SK-N-SH treated with all-trans-retinoic acid at 6 μM for 48 hours (cell line): ENCODE measurements at regions not wholly inside any gene's neighbourhood (a gene's known extent, or its start where the extent isn't known, plus 50 kb on each side); places are given as distances from the start of the nearest gene placed in this dataset.

Source experiments
- ATAC-seq: fragments of 200-7000 bp; cut with Tn5 transposase; 3 replicates; pipeline ENCODE4 v1.9.1; 2020; ENCODE audit warnings: mild to moderate bottlenecking, moderate library complexity
- BACH2 ChIP-seq: fragments of 250-450 bp; sonication (Bioruptor Pico); IDR thresholded peaks from 2 replicates; pipeline ENCODE4 v1.9.0; 2021; ENCODE audit warnings: mild to moderate bottlenecking, borderline replicate concordance
- CSDC2 ChIP-seq: fragments of 250-450 bp; sonication (Bioruptor Pico); IDR thresholded peaks from 2 replicates; pipeline ENCODE4 v1.5.0; 2020; ENCODE audit warnings: mild to moderate bottlenecking, moderate library complexity
- ESRRG ChIP-seq: fragments of 250-450 bp; sonication (Bioruptor Pico); IDR thresholded peaks from 2 replicates; pipeline ENCODE4 v1.6.1; 2021; ENCODE audit warnings: mild to moderate bottlenecking
- GLIS3 ChIP-seq: fragments of 250-450 bp; sonication (Bioruptor Pico); IDR thresholded peaks from 2 replicates; pipeline ENCODE4 v1.5.0; 2020; ENCODE audit warnings: mild to moderate bottlenecking, moderate library complexity
- ISL1 ChIP-seq: fragments of 250-450 bp; sonication (Bioruptor Pico); IDR thresholded peaks from 2 replicates; pipeline ENCODE4 v2.1.2; 2022; ENCODE audit warnings: mild to moderate bottlenecking, moderate library complexity
- OSR1 ChIP-seq: fragments of 250-450 bp; sonication (Bioruptor Pico); IDR thresholded peaks from 2 replicates; pipeline ENCODE4 v1.8.0; 2022; ENCODE audit warnings: moderate library complexity, mild to moderate bottlenecking, inconsistent platforms
- PPARA ChIP-seq: fragments of 250-450 bp; sonication (Bioruptor Pico); IDR thresholded peaks from 2 replicates; pipeline ENCODE4 v1.5.0; 2020; ENCODE audit warnings: mild to moderate bottlenecking, borderline replicate concordance
- RARB ChIP-seq: fragments of 250-450 bp; sonication (Bioruptor Pico); IDR thresholded peaks from 2 replicates; pipeline ENCODE4 v1.8.0; 2021; ENCODE audit warnings: mild to moderate bottlenecking, moderate library complexity
- SNAI2 ChIP-seq: fragments of 250-450 bp; sonication (Bioruptor Pico); IDR thresholded peaks from 2 replicates; pipeline ENCODE4 v1.5.0; 2020; ENCODE audit warnings: mild to moderate bottlenecking, moderate library complexity
- TCF4 ChIP-seq: fragments of 250-450 bp; sonication (Bioruptor Pico); IDR thresholded peaks from 2 replicates; pipeline ENCODE4 v1.8.0; 2021; ENCODE audit warnings: mild to moderate bottlenecking, moderate library complexity, borderline replicate concordance
- TOX ChIP-seq: fragments of 250-450 bp; sonication (Bioruptor Pico); IDR thresholded peaks from 2 replicates; pipeline ENCODE4 v1.8.0; 2021; ENCODE audit warnings: mild to moderate bottlenecking, moderate library complexity, borderline replicate concordance
- ZC3H10 ChIP-seq: fragments of 250-450 bp; sonication (Bioruptor Pico); IDR thresholded peaks from 2 replicates; pipeline ENCODE4 v1.5.1; 2021; ENCODE audit warnings: mild to moderate bottlenecking, moderate library complexity
- ZNF565 ChIP-seq: fragments of 450-650 bp; formaldehyde crosslinking; conservative IDR thresholded peaks from 2 replicates; pipeline ENCODE4 v1.5.0; 2020; ENCODE audit warnings: low read depth, mild to moderate bottlenecking, moderate library complexity
- ZNF8 ChIP-seq: fragments of 450-650 bp; formaldehyde crosslinking; IDR thresholded peaks from 2 replicates; pipeline ENCODE4 v1.5.0; 2020; ENCODE audit warnings: mild to moderate bottlenecking, moderate library complexity
- TF ChIP-seq, protein P1 (sequence below): fragments of 250-450 bp; sonication (Bioruptor Pico); IDR thresholded peaks from 2 replicates; pipeline ENCODE4 v1.8.0; 2021; ENCODE audit warnings: low read depth, mild to moderate bottlenecking, moderate library complexity, borderline replicate concordance
- TF ChIP-seq, protein P2 (sequence below): fragments of 250-450 bp; sonication (Bioruptor Pico); IDR thresholded peaks from 2 replicates; pipeline ENCODE4 v1.5.1; 2021; ENCODE audit warnings: mild to moderate bottlenecking, moderate library complexity
- TF ChIP-seq, protein P3 (sequence below): fragments of 250-450 bp; sonication (Bioruptor Pico); IDR thresholded peaks from 2 replicates; pipeline ENCODE4 v1.5.0; 2020; ENCODE audit warnings: mild to moderate bottlenecking, moderate library complexity
- TF ChIP-seq, protein P4 (sequence below): fragments of 250-450 bp; sonication (Bioruptor Pico); IDR thresholded peaks from 2 replicates; pipeline ENCODE4 v1.8.0; 2020; ENCODE audit warnings: mild to moderate bottlenecking, moderate library complexity, borderline replicate concordance
- TF ChIP-seq, protein P5 (sequence below): fragments of 250-450 bp; sonication (Bioruptor Pico); IDR thresholded peaks from 2 replicates; pipeline ENCODE4 v1.5.1; 2020; ENCODE audit warnings: low read depth, mild to moderate bottlenecking, moderate library complexity

DNA sequence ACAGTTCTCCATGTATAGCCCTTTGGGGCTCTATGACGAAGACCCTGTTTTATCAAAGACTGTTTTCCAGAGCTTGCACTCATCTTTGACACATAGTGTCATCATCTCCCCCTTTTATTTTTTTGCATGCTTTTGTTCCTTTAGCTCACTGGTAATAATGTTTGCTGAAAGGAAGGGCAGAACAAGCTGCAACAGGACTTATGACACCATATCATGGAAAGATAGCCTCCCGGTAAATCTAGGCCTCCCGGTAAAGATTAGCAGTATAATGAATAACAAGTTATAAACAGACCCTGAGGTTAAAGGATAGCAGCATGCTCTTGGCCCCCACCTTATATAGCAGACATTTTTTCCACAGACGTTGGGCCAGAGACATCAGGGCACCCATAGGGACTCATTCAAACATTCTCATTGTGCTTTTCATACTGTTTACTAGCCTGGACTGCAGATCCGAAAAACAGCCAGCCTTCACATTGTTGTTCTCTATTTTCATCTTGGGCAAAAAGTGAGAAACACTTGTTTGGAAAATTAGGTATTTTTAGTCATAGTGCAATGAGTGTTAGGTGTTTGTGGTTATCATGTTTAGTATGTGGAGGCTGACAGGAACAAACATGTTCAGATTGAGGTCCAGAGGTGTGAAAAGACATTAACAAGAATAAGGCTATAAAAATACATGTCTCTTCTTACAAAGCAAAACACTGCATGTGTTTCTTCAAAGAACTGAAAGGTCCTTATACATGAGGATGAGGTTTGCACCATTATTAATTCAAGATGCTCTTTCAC is 136.9 kb upstream of the SPRY2 start (continued):
- TF ChIP-seq, protein P1, sequence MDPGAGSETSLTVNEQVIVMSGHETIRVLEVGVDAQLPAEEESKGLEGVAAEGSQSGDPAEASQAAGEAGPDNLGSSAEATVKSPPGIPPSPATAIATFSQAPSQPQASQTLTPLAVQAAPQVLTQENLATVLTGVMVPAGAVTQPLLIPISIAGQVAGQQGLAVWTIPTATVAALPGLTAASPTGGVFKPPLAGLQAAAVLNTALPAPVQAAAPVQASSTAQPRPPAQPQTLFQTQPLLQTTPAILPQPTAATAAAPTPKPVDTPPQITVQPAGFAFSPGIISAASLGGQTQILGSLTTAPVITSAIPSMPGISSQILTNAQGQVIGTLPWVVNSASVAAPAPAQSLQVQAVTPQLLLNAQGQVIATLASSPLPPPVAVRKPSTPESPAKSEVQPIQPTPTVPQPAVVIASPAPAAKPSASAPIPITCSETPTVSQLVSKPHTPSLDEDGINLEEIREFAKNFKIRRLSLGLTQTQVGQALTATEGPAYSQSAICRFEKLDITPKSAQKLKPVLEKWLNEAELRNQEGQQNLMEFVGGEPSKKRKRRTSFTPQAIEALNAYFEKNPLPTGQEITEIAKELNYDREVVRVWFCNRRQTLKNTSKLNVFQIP (CRISPR knock-in tag), result no peak
- no peak for TF ChIP-seq ZNF565 (CRISPR knock-in tag)

DNA sequence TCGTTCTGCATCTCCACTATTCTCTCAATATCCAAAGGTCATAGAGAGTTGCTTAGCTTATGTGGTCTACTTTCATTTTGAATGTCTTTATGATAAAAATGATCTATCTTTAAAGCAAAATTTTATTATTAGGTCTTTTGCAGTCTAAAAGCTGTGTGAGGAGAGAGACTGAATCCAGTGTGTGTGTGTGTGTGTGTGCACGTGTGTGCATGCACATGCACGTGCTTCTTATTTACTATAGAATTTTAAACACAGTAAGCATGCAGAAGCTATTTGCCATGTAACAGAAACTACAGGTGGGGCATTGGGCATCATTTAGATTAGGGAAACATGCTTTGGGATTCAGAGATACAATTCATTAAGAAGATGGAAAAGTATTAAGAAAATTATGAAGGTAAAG is 136.0 kb upstream of the SPRY2 start:
- no peak for ATAC-seq
- no peak for TF ChIP-seq ISL1
- TF ChIP-seq, protein P1 (CRISPR knock-in tag), result no peak
- TF ChIP-seq, protein P2, sequence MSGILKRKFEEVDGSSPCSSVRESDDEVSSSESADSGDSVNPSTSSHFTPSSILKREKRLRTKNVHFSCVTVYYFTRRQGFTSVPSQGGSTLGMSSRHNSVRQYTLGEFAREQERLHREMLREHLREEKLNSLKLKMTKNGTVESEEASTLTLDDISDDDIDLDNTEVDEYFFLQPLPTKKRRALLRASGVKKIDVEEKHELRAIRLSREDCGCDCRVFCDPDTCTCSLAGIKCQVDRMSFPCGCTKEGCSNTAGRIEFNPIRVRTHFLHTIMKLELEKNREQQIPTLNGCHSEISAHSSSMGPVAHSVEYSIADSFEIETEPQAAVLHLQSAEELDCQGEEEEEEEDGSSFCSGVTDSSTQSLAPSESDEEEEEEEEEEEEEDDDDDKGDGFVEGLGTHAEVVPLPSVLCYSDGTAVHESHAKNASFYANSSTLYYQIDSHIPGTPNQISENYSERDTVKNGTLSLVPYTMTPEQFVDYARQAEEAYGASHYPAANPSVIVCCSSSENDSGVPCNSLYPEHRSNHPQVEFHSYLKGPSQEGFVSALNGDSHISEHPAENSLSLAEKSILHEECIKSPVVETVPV (CRISPR knock-in tag), result no peak
- TF ChIP-seq BACH2 (CRISPR knock-in tag), result no peak
- TF ChIP-seq GLIS3 (CRISPR knock-in tag), result no peak
- TF ChIP-seq, protein P3, sequence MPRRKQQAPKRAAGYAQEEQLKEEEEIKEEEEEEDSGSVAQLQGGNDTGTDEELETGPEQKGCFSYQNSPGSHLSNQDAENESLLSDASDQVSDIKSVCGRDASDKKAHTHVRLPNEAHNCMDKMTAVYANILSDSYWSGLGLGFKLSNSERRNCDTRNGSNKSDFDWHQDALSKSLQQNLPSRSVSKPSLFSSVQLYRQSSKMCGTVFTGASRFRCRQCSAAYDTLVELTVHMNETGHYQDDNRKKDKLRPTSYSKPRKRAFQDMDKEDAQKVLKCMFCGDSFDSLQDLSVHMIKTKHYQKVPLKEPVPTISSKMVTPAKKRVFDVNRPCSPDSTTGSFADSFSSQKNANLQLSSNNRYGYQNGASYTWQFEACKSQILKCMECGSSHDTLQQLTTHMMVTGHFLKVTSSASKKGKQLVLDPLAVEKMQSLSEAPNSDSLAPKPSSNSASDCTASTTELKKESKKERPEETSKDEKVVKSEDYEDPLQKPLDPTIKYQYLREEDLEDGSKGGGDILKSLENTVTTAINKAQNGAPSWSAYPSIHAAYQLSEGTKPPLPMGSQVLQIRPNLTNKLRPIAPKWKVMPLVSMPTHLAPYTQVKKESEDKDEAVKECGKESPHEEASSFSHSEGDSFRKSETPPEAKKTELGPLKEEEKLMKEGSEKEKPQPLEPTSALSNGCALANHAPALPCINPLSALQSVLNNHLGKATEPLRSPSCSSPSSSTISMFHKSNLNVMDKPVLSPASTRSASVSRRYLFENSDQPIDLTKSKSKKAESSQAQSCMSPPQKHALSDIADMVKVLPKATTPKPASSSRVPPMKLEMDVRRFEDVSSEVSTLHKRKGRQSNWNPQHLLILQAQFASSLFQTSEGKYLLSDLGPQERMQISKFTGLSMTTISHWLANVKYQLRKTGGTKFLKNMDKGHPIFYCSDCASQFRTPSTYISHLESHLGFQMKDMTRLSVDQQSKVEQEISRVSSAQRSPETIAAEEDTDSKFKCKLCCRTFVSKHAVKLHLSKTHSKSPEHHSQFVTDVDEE (CRISPR knock-in tag), result no peak
- TF ChIP-seq TCF4 (CRISPR knock-in tag), result no peak
- TF ChIP-seq, protein P4, sequence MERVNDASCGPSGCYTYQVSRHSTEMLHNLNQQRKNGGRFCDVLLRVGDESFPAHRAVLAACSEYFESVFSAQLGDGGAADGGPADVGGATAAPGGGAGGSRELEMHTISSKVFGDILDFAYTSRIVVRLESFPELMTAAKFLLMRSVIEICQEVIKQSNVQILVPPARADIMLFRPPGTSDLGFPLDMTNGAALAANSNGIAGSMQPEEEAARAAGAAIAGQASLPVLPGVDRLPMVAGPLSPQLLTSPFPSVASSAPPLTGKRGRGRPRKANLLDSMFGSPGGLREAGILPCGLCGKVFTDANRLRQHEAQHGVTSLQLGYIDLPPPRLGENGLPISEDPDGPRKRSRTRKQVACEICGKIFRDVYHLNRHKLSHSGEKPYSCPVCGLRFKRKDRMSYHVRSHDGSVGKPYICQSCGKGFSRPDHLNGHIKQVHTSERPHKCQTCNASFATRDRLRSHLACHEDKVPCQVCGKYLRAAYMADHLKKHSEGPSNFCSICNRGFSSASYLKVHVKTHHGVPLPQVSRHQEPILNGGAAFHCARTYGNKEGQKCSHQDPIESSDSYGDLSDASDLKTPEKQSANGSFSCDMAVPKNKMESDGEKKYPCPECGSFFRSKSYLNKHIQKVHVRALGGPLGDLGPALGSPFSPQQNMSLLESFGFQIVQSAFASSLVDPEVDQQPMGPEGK (CRISPR knock-in tag), result no peak
- TF ChIP-seq, protein P5, sequence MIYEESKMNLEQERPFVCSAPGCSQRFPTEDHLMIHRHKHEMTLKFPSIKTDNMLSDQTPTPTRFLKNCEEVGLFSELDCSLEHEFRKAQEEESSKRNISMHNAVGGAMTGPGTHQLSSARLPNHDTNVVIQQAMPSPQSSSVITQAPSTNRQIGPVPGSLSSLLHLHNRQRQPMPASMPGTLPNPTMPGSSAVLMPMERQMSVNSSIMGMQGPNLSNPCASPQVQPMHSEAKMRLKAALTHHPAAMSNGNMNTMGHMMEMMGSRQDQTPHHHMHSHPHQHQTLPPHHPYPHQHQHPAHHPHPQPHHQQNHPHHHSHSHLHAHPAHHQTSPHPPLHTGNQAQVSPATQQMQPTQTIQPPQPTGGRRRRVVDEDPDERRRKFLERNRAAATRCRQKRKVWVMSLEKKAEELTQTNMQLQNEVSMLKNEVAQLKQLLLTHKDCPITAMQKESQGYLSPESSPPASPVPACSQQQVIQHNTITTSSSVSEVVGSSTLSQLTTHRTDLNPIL (CRISPR knock-in tag), result no peak
- TF ChIP-seq PPARA (CRISPR knock-in tag), result no peak
- no peak for TF ChIP-seq ZNF8
- no peak for TF ChIP-seq ESRRG (CRISPR knock-in tag)
- no peak for TF ChIP-seq CSDC2 (CRISPR knock-in tag)
- no peak for TF ChIP-seq OSR1 (CRISPR knock-in tag)
- TF ChIP-seq ZC3H10 (CRISPR knock-in tag), result no peak
- no peak for TF ChIP-seq SNAI2
- no peak for TF ChIP-seq ZNF565 (CRISPR knock-in tag)
- no peak for TF ChIP-seq RARB (CRISPR knock-in tag)
- no peak for TF ChIP-seq TOX (CRISPR knock-in tag)
